ENCODE measurements at regions not wholly inside any gene's neighbourhood (a gene's known extent, or its start where the extent isn't known, plus 50 kb on each side); places are given as distances from the start of the nearest gene placed in this dataset.

- TF ChIP-seq, protein P1, sequence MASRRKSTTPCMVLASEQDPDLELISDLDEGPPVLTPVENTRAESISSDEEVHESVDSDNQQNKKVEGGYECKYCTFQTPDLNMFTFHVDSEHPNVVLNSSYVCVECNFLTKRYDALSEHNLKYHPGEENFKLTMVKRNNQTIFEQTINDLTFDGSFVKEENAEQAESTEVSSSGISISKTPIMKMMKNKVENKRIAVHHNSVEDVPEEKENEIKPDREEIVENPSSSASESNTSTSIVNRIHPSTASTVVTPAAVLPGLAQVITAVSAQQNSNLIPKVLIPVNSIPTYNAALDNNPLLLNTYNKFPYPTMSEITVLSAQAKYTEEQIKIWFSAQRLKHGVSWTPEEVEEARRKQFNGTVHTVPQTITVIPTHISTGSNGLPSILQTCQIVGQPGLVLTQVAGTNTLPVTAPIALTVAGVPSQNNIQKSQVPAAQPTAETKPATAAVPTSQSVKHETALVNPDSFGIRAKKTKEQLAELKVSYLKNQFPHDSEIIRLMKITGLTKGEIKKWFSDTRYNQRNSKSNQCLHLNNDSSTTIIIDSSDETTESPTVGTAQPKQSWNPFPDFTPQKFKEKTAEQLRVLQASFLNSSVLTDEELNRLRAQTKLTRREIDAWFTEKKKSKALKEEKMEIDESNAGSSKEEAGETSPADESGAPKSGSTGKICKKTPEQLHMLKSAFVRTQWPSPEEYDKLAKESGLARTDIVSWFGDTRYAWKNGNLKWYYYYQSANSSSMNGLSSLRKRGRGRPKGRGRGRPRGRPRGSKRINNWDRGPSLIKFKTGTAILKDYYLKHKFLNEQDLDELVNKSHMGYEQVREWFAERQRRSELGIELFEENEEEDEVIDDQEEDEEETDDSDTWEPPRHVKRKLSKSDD (CRISPR knock-in tag; IDR thresholded peaks at IDR 0.05; ENCODE audit: low read depth), result no peak
- TF ChIP-seq ZNF609 (CRISPR knock-in tag; IDR thresholded peaks at IDR 0.05; ENCODE audit: borderline replicate concordance), result no peak
- no peak for TF ChIP-seq FOXC1 (CRISPR knock-in tag; IDR thresholded peaks at IDR 0.05; ENCODE audit: borderline replicate concordance)
- TF ChIP-seq RFX1 (IDR thresholded peaks at IDR 0.05), result no peak
- TF ChIP-seq NR2F2 (IDR thresholded peaks at IDR 0.05; ENCODE audit: borderline replicate concordance, low read depth), result no peak
- no peak for TF ChIP-seq MED13 (CRISPR knock-in tag; IDR thresholded peaks at IDR 0.05)
- no peak for TF ChIP-seq SP4 (CRISPR knock-in tag; IDR thresholded peaks at IDR 0.05)
- TF ChIP-seq SNAPC2 (CRISPR knock-in tag; IDR thresholded peaks at IDR 0.05), result 0 out of 2 replicates have a peak, but pooled peaks have one; percentile 32
- TF ChIP-seq NR3C1 (CRISPR knock-in tag; IDR thresholded peaks at IDR 0.05), result no peak
- TF ChIP-seq GMEB2 (CRISPR knock-in tag; IDR thresholded peaks at IDR 0.05; ENCODE audit: low read depth), result no peak
- TF ChIP-seq RBM39 (IDR thresholded peaks at IDR 0.05; ENCODE audit: low read depth, low read length, poor library complexity, severe bottlenecking), result no peak
- TF ChIP-seq, protein P2, sequence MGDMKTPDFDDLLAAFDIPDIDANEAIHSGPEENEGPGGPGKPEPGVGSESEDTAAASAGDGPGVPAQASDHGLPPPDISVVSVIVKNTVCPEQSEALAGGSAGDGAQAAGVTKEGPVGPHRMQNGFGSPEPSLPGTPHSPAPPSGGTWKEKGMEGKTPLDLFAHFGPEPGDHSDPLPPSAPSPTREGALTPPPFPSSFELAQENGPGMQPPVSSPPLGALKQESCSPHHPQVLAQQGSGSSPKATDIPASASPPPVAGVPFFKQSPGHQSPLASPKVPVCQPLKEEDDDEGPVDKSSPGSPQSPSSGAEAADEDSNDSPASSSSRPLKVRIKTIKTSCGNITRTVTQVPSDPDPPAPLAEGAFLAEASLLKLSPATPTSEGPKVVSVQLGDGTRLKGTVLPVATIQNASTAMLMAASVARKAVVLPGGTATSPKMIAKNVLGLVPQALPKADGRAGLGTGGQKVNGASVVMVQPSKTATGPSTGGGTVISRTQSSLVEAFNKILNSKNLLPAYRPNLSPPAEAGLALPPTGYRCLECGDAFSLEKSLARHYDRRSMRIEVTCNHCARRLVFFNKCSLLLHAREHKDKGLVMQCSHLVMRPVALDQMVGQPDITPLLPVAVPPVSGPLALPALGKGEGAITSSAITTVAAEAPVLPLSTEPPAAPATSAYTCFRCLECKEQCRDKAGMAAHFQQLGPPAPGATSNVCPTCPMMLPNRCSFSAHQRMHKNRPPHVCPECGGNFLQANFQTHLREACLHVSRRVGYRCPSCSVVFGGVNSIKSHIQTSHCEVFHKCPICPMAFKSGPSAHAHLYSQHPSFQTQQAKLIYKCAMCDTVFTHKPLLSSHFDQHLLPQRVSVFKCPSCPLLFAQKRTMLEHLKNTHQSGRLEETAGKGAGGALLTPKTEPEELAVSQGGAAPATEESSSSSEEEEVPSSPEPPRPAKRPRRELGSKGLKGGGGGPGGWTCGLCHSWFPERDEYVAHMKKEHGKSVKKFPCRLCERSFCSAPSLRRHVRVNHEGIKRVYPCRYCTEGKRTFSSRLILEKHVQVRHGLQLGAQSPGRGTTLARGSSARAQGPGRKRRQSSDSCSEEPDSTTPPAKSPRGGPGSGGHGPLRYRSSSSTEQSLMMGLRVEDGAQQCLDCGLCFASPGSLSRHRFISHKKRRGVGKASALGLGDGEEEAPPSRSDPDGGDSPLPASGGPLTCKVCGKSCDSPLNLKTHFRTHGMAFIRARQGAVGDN (CRISPR knock-in tag; IDR thresholded peaks at IDR 0.05), result no peak
- no peak for TF ChIP-seq ZBTB3 (CRISPR knock-in tag; IDR thresholded peaks at IDR 0.05; ENCODE audit: borderline replicate concordance, low read depth)
- TF ChIP-seq GABPA (IDR thresholded peaks at IDR 0.05; ENCODE audit: low read depth, low read length), result no peak
- TF ChIP-seq GABPA (CRISPR knock-in tag; IDR thresholded peaks at IDR 0.05; ENCODE audit: low read depth), result 0 out of 2 replicates have a peak, but pooled peaks have one; percentile 4
These were observed 102.2 kb upstream of the PTCHD4 start (continued) for GRCh38 chr6:48213076-48213788.
